Liver (tissue), 8 donors: ENCODE measurements at regions not wholly inside any gene's neighbourhood (a gene's known extent, or its start where the extent isn't known, plus 50 kb on each side); places are given as distances from the start of the nearest gene placed in this dataset.

Source experiments
- DNase-seq: peaks from one replicate; pipeline ENCODE4 v3.0.0-alpha.2; 2017; ENCODE audit warnings: low spot score
- H3K27ac ChIP-seq, 2 donors: one replicate each; pipeline ENCODE4 v1.7.0; 2013; ENCODE audit warnings: inconsistent platforms in 2 of 2, low read length in 2 of 2, control low read depth in 1 of 2, low read depth in 1 of 2, mild to moderate bottlenecking in 1 of 2
- H3K27me3 ChIP-seq, 4 donors: one replicate each; pipeline versions ENCODE4 v1.6.1 to v1.7.0; 2013; ENCODE audit warnings: low read length in 3 of 4, inconsistent platforms in 1 of 4, mild to moderate bottlenecking in 1 of 4, moderate library complexity in 1 of 4; ENCODE audit not compliant: control insufficient read depth in 4 of 4, insufficient read depth in 4 of 4
- H3K36me3 ChIP-seq, 4 donors: one replicate each; pipeline versions ENCODE4 v1.6.1 to v1.7.0; 2013; ENCODE audit warnings: low read length in 3 of 4, mild to moderate bottlenecking in 3 of 4, low read depth in 1 of 4, moderate library complexity in 1 of 4; ENCODE audit not compliant: control insufficient read depth in 4 of 4, insufficient read depth in 3 of 4
- H3K4me1 ChIP-seq, 4 donors: one replicate each; pipeline versions ENCODE4 v1.6.1 to v1.7.0; 2013; ENCODE audit warnings: low read length in 3 of 4, mild to moderate bottlenecking in 3 of 4, moderate library complexity in 1 of 4; ENCODE audit not compliant: control insufficient read depth in 4 of 4, insufficient read depth in 4 of 4
- H3K4me3 ChIP-seq, 3 donors: one replicate each; pipeline versions ENCODE4 v1.6.1 to v1.7.0; 2013; ENCODE audit warnings: low read length in 3 of 3, control low read depth in 1 of 3, low read depth in 1 of 3, mild to moderate bottlenecking in 1 of 3
- H3K9ac ChIP-seq, 2 donors: one replicate each; pipeline ENCODE4 v1.7.0; 2013; ENCODE audit warnings: low read length in 2 of 2, mild to moderate bottlenecking in 2 of 2, moderate library complexity in 2 of 2, control low read depth in 1 of 2, low read depth in 1 of 2
- H3K9me3 ChIP-seq, 4 donors: one replicate each; pipeline versions ENCODE4 v1.6.1 to v1.7.0; 2013; ENCODE audit warnings: low read length in 3 of 4; ENCODE audit not compliant: control insufficient read depth in 4 of 4
- EGR1 ChIP-seq, 2 donors: IDR thresholded peaks; 2 replicates each; pipeline ENCODE4 v1.6.1; 2016 to 2018; ENCODE audit warnings: antibody characterized with exemption in 2 of 2, low read depth in 2 of 2
- FOXA1 ChIP-seq: IDR thresholded peaks from 2 replicates; pipeline ENCODE4 v1.6.1; 2016; ENCODE audit warnings: antibody characterized with exemption
- FOXA2 ChIP-seq: IDR thresholded peaks from 2 replicates; pipeline ENCODE4 v1.6.1; 2016; ENCODE audit warnings: antibody characterized with exemption
- GABPA ChIP-seq, 2 donors: IDR thresholded peaks in 1 of 2; conservative IDR thresholded peaks in 1 of 2; 2 replicates each; pipeline ENCODE4 v1.6.1; 2016; ENCODE audit warnings: antibody characterized with exemption in 2 of 2, mild to moderate bottlenecking in 1 of 2, moderate library complexity in 1 of 2
- HNF4A ChIP-seq, 2 donors: conservative IDR thresholded peaks; 2 replicates each; pipeline ENCODE4 v1.6.1; 2016; ENCODE audit warnings: antibody characterized with exemption in 2 of 2, mild to moderate bottlenecking in 2 of 2
- HNF4G ChIP-seq: IDR thresholded peaks from 2 replicates; pipeline ENCODE4 v1.6.1; 2016; ENCODE audit warnings: antibody characterized with exemption
- JUND ChIP-seq, 2 donors: IDR thresholded peaks; 2 replicates each; pipeline ENCODE4 v1.6.1; 2016; ENCODE audit warnings: antibody characterized with exemption in 2 of 2
- NR2F2 ChIP-seq: IDR thresholded peaks from 2 replicates; pipeline ENCODE4 v1.6.1; 2016; ENCODE audit warnings: antibody characterized with exemption
- RAD21 ChIP-seq, 2 donors: IDR thresholded peaks; 2 replicates each; pipeline ENCODE4 v1.6.1; 2016; ENCODE audit warnings: antibody characterized with exemption in 2 of 2, mild to moderate bottlenecking in 2 of 2
- RXRA ChIP-seq, 2 donors: IDR thresholded peaks; 2 replicates each; pipeline ENCODE4 v1.6.1; 2017 to 2018; ENCODE audit warnings: antibody characterized with exemption in 2 of 2, mild to moderate bottlenecking in 1 of 2
- SP1 ChIP-seq: IDR thresholded peaks from 2 replicates; pipeline ENCODE4 v1.6.1; 2018; ENCODE audit warnings: antibody characterized with exemption, mild to moderate bottlenecking
- YY1 ChIP-seq: IDR thresholded peaks from 2 replicates; pipeline ENCODE4 v1.6.1; 2016; ENCODE audit warnings: antibody characterized with exemption, mild to moderate bottlenecking
- WGBS: extraction: QIAGEN DNeasy Blood & Tissue Kit; methylation state at CpG from one replicate; pipeline ENCODE4 v1.1.7; 2013; 5-methylcytosine and 5-hydroxymethylcytosine counted together
- TF ChIP-seq, protein P1 (sequence below): fragments of 150-350 bp; IDR thresholded peaks from 2 replicates; pipeline ENCODE4 v1.5.1; 2017; ENCODE audit warnings: improper control_type of control experiment, low read depth, low read length; ENCODE audit not compliant: missing input control
- TF ChIP-seq, protein P2 (sequence below): IDR thresholded peaks from 2 replicates; pipeline ENCODE4 v1.6.1; 2016; ENCODE audit warnings: antibody characterized with exemption
- TF ChIP-seq, protein P3 (sequence below): IDR thresholded peaks from 2 replicates; pipeline ENCODE4 v1.6.1; 2016; ENCODE audit warnings: antibody characterized with exemption, mild to moderate bottlenecking
- donor health status: healthy.
- donor health status: healthy.
- donor health status: healthy.
- donor health status: healthy.
- donor health status: healthy.

DNA sequence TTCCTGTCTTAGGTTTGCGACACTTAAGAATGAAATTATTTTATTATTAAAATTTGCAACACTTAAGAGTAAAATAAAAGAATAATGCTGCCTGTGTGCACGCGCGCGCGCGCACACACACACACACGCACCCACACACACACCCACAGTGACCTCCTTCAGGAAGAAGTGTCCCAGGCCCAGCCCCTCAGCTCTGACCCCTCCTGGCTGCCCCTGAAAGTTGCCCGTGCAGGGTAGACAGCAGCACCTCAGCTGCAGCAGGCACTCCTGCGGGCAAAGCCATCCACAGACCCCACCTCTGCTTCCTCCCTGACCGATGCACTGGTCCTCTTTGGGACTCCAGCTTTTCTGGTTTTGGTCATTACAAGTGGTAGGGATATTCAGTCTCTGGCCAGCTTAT, 478.2 kb downstream of the NTRK3 start:
- DNase-seq = no peak
- Histone ChIP-seq H3K4me1 (no peaks in the 10 kb centered on the region), H3K36me3 (no peaks in the 10 kb centered on the region), H3K9ac (no peak overlapping the region), H3K4me3 (no peak overlapping the region), H3K27me3 (no peaks in the 10 kb centered on the region), H3K9me3 (no peaks in the 10 kb centered on the region), H3K27ac (no peak overlapping the region)
- TF ChIP-seq FOXA2 (no peak), GABPA (IDR thresholded peaks at IDR 0.05 in 1 of 2, conservative IDR thresholded peaks at IDR 0.05 in 1 of 2) (no peak), RXRA (IDR thresholded peaks at IDR 0.05) (no peak), RAD21 (IDR thresholded peaks at IDR 0.05) (no peak), EGR1 (IDR thresholded peaks at IDR 0.05; ENCODE audit: low read depth in 2 of 2) (no peak)
- TF ChIP-seq, protein P1, sequence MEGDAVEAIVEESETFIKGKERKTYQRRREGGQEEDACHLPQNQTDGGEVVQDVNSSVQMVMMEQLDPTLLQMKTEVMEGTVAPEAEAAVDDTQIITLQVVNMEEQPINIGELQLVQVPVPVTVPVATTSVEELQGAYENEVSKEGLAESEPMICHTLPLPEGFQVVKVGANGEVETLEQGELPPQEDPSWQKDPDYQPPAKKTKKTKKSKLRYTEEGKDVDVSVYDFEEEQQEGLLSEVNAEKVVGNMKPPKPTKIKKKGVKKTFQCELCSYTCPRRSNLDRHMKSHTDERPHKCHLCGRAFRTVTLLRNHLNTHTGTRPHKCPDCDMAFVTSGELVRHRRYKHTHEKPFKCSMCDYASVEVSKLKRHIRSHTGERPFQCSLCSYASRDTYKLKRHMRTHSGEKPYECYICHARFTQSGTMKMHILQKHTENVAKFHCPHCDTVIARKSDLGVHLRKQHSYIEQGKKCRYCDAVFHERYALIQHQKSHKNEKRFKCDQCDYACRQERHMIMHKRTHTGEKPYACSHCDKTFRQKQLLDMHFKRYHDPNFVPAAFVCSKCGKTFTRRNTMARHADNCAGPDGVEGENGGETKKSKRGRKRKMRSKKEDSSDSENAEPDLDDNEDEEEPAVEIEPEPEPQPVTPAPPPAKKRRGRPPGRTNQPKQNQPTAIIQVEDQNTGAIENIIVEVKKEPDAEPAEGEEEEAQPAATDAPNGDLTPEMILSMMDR = no peak
- WGBS = 84% methylated on average over 11 of the region's 11 CpGs

DNA sequence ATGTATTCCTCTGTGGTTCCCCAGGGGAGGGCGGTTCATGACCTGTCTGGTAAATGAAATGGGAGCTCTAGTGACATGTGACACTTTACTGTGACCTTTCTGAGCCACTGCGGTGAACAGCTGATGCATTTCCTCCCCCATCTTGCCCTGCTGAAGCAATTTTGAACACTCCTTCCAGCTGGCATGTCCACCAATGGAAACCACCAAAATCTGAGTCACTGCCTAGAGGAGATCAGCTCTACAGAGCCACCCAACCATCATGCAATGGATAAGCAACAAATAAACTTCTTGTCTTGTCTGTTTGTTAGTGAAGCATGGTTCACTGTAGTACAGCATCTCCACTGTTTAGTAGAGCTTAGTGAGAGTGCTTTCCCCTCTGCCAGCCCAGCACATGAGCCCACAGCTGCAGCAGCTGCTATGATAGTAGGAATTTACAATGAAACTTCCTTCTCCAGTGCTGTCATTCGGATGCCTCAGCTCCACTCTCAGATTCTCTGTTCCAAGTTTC, 479.4 kb downstream of the NTRK3 start:
- Histone ChIP-seq H3K36me3 (no peaks in the 10 kb centered on the region), H3K9ac (no peak overlapping the region), H3K4me1 (no peaks in the 10 kb centered on the region), H3K27me3 (no peaks in the 10 kb centered on the region), H3K4me3 (no peak overlapping the region), H3K27ac (no peak overlapping the region), H3K9me3 (no peaks in the 10 kb centered on the region)
- WGBS = 57% methylated on average over 3 of the region's 3 CpGs
- DNase-seq = no peak
- peak; percentile 10 for TF ChIP-seq NR2F2
- TF ChIP-seq, protein P1 = no peak
- no peak for TF ChIP-seq YY1

DNA sequence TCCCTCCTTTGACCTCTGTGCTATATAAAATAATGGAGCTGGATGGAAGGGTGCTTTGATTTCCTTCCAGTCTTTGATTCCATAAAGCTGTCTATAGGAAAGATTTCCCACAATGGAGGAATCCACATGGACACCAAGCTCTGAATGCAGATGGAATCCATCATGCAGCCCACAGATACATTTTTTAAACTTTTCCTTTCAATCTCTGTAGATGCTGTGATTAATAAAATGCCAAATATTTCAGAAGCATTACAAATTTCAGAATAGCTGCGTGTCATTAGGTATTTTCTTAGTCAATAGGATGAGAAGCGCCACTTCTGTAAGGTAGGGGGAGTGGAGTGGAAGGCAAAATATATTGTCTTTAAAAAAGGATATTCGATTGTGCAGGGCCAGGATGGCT, 489.0 kb downstream of the NTRK3 start:
- H3K27me3 ChIP-seq = no peaks in the 10 kb centered on the region
- no peak overlapping the region for H3K4me3 ChIP-seq
- TF ChIP-seq GABPA (IDR thresholded peaks at IDR 0.05 in 1 of 2, conservative IDR thresholded peaks at IDR 0.05 in 1 of 2) = no peak
- TF ChIP-seq, protein P2, sequence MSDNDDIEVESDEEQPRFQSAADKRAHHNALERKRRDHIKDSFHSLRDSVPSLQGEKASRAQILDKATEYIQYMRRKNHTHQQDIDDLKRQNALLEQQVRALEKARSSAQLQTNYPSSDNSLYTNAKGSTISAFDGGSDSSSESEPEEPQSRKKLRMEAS = no peak
- TF ChIP-seq, protein P3, sequence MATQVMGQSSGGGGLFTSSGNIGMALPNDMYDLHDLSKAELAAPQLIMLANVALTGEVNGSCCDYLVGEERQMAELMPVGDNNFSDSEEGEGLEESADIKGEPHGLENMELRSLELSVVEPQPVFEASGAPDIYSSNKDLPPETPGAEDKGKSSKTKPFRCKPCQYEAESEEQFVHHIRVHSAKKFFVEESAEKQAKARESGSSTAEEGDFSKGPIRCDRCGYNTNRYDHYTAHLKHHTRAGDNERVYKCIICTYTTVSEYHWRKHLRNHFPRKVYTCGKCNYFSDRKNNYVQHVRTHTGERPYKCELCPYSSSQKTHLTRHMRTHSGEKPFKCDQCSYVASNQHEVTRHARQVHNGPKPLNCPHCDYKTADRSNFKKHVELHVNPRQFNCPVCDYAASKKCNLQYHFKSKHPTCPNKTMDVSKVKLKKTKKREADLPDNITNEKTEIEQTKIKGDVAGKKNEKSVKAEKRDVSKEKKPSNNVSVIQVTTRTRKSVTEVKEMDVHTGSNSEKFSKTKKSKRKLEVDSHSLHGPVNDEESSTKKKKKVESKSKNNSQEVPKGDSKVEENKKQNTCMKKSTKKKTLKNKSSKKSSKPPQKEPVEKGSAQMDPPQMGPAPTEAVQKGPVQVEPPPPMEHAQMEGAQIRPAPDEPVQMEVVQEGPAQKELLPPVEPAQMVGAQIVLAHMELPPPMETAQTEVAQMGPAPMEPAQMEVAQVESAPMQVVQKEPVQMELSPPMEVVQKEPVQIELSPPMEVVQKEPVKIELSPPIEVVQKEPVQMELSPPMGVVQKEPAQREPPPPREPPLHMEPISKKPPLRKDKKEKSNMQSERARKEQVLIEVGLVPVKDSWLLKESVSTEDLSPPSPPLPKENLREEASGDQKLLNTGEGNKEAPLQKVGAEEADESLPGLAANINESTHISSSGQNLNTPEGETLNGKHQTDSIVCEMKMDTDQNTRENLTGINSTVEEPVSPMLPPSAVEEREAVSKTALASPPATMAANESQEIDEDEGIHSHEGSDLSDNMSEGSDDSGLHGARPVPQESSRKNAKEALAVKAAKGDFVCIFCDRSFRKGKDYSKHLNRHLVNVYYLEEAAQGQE = no peak
- no peak for TF ChIP-seq HNF4A (conservative IDR thresholded peaks at IDR 0.05)
- TF ChIP-seq FOXA1 = no peak
- no peak for TF ChIP-seq HNF4G
- no peak for TF ChIP-seq JUND (IDR thresholded peaks at IDR 0.05)
- no peak for TF ChIP-seq SP1
- H3K36me3 ChIP-seq = no peaks in the 10 kb centered on the region
- H3K27ac ChIP-seq = no peak overlapping the region
- H3K9me3 ChIP-seq = no peaks in the 10 kb centered on the region
- 79% methylated on average over 3 of the region's 3 CpGs for WGBS
- no peak overlapping the region for H3K9ac ChIP-seq
- DNase-seq = no peak
- H3K4me1 ChIP-seq = no peaks in the 10 kb centered on the region
